GM12878 (cell line): ENCODE measurements at regions not wholly inside any gene's neighbourhood (a gene's known extent, or its start where the extent isn't known, plus 50 kb on each side); places are given as distances from the start of the nearest gene placed in this dataset.

Experiments used
- ATAC-seq: fragments of 200-7000 bp; cut with Tn5 transposase; 3 replicates; pipeline ENCODE4 v1.9.1; 2020; ENCODE audit warnings: mild to moderate bottlenecking, moderate library complexity
- BruUV-seq: library from RNA; stranded (reverse); fragments of 400-500 nt; replicated peaks from 2 replicates; lab custom pipeline; 2021; lab: Mats Ljungman, UMichigan
- CTCF ChIA-PET: fragments of 300-600 bp; sonication (Branson Sonifier 250); formaldehyde crosslinking; extraction: SDS; loops from one replicate; lab custom pipeline; 2021; ENCODE audit warnings: inconsistent platforms; lab: Yijun Ruan, JAX
- POLR2A ChIA-PET: fragments of 350-600 bp; formaldehyde crosslinking; extraction: SDS; loops from one replicate; lab custom pipeline; 2021; ENCODE audit warnings: inconsistent platforms; lab: Charles Lee
- RAD21 ChIA-PET: fragments of 300-600 bp; sonication (Branson Sonifier 250); formaldehyde crosslinking; loops from one replicate; lab custom pipeline; 2023; ENCODE audit warnings: antibody characterized with exemption; ENCODE audit not compliant: unreplicated experiment; lab: Charles Lee
- SMC1A ChIA-PET: fragments of 300-600 bp; sonication (Branson Sonifier 250); formaldehyde crosslinking; loops from one replicate; lab custom pipeline; 2023; ENCODE audit not compliant: unreplicated experiment, uncharacterized antibody; lab: Charles Lee
- DNase-seq: peaks from one replicate; pipeline ENCODE4 v3.0.0-alpha.2; 2011; ENCODE audit warnings: low read depth, low spot score
- FAIRE-seq: peaks from 3 replicates; lab custom pipeline; 2011; peaks lifted over from hg19 to GRCh38; lab: Jason Lieb, UNC
- H2AFZ ChIP-seq: 2 replicates; pipeline ENCODE4 v1.6.0; 2011; ENCODE audit warnings: low read depth, low read length, control low read depth; ENCODE audit not compliant: control insufficient read depth
- H3K27ac ChIP-seq: 2 replicates; pipeline ENCODE4 v1.5.1; 2011; ENCODE audit warnings: control low read depth; ENCODE audit not compliant: control insufficient read depth, insufficient read depth
- H3K27me3 ChIP-seq, 2 experiments: replicated peaks in 1 of 2; 2 replicates each; pipeline versions ENCODE4 v1.6.0 to v1.6.1; 2011; ENCODE audit warnings: low read length in 1 of 2; ENCODE audit not compliant: control insufficient read depth in 2 of 2, insufficient read depth in 2 of 2
- H3K36me3 ChIP-seq, 2 experiments: 2 replicates each; pipeline ENCODE4 v1.5.1; 2011; ENCODE audit warnings: low read length in 1 of 2; ENCODE audit not compliant: control insufficient read depth in 2 of 2, insufficient read depth in 2 of 2
- H3K4me1 ChIP-seq: 2 replicates; pipeline ENCODE4 v1.6.1; 2011; ENCODE audit warnings: mild to moderate bottlenecking, low read length, moderate library complexity, mixed read lengths; ENCODE audit not compliant: control insufficient read depth, insufficient read depth
- H3K4me2 ChIP-seq: 2 replicates; pipeline ENCODE4 v1.6.0; 2011; ENCODE audit warnings: control low read depth; ENCODE audit not compliant: control insufficient read depth, insufficient read depth
- H3K4me3 ChIP-seq: fragments of 200-600 bp; sonication (generic); 2 replicates; pipeline ENCODE4 v1.5.1; 2016
- H3K79me2 ChIP-seq: 2 replicates; pipeline ENCODE4 v1.6.0; 2011; ENCODE audit warnings: low read length; ENCODE audit not compliant: control insufficient read depth, insufficient read depth
- H3K9ac ChIP-seq: 2 replicates; pipeline ENCODE4 v1.8.0; 2011; ENCODE audit warnings: low read length, control low read depth, mixed read lengths; ENCODE audit not compliant: control insufficient read depth, insufficient read depth
- H3K9me3 ChIP-seq: replicated peaks from 3 replicates; pipeline ENCODE4 v1.5.1; 2011; ENCODE audit warnings: mild to moderate bottlenecking, low read length; ENCODE audit not compliant: control insufficient read depth, insufficient read depth
- H4K20me1 ChIP-seq: 2 replicates; pipeline ENCODE4 v1.6.0; 2011; ENCODE audit not compliant: control insufficient read depth, insufficient read depth
- ATF7 ChIP-seq: fragments of 450-650 bp; IDR thresholded peaks from 2 replicates; pipeline ENCODE4 v1.6.1; 2016; ENCODE audit warnings: low read depth, mild to moderate bottlenecking
- BACH1 ChIP-seq: fragments of 450-650 bp; IDR thresholded peaks from 2 replicates; pipeline ENCODE4 v1.6.1; 2017; ENCODE audit warnings: mild to moderate bottlenecking, borderline replicate concordance
- BCL11A ChIP-seq: IDR thresholded peaks from 2 replicates; pipeline ENCODE4 v1.6.1; 2011; ENCODE audit warnings: low read depth, low read length
- BRCA1 ChIP-seq: IDR thresholded peaks from 2 replicates; pipeline ENCODE4 v1.6.1; 2011; ENCODE audit warnings: low read depth, low read length, improper control_type of control experiment
- CREB1 ChIP-seq: IDR thresholded peaks from 2 replicates; pipeline ENCODE4 v1.6.1; 2012; ENCODE audit warnings: low read depth, mild to moderate bottlenecking, inconsistent platforms
- EED ChIP-seq: sonication (generic); IDR thresholded peaks from 2 replicates; pipeline ENCODE4 v1.6.1; 2016; ENCODE audit warnings: antibody characterized with exemption, low read depth
- FOXM1 ChIP-seq: IDR thresholded peaks from 2 replicates; pipeline ENCODE4 v1.6.1; 2012; ENCODE audit warnings: low read depth, mild to moderate bottlenecking, inconsistent platforms, low read length, moderate library complexity
- MTA2 ChIP-seq: fragments of 450-650 bp; IDR thresholded peaks from 2 replicates; pipeline ENCODE4 v1.6.1; 2016; ENCODE audit warnings: low read depth, mild to moderate bottlenecking, moderate library complexity
- NR2C1 ChIP-seq: fragments of 450-650 bp; IDR thresholded peaks from 2 replicates; pipeline ENCODE4 v1.6.1; 2017; ENCODE audit warnings: antibody characterized with exemption, mild to moderate bottlenecking, moderate library complexity
- NR2C2 ChIP-seq: IDR thresholded peaks from 2 replicates; pipeline ENCODE4 v1.6.1; 2011; ENCODE audit warnings: borderline replicate concordance, low read depth; ENCODE audit not compliant: control insufficient read depth, insufficient read length
- POU2F2 ChIP-seq: IDR thresholded peaks from 3 replicates; pipeline ENCODE4 v1.6.1; 2011; ENCODE audit warnings: low read depth, mild to moderate bottlenecking, low read length, borderline replicate concordance
- RFX5 ChIP-seq: IDR thresholded peaks from 2 replicates; pipeline ENCODE4 v1.6.1; 2011; ENCODE audit warnings: low read depth, low read length, improper control_type of control experiment
- TARDBP ChIP-seq: IDR thresholded peaks from 2 replicates; pipeline ENCODE4 v1.6.1; 2016; ENCODE audit warnings: borderline replicate concordance
- TCF3 ChIP-seq: IDR thresholded peaks from 2 replicates; pipeline ENCODE4 v1.6.1; 2012; ENCODE audit warnings: low read depth, mild to moderate bottlenecking, low read length, borderline replicate concordance; ENCODE audit not compliant: insufficient read depth
- WGBS: methylation state at CpG from one replicate; pipeline ENCODE4 v1.1.6; 2016; ENCODE audit warnings: low lambda C conversion rate; ENCODE audit not compliant: insufficient replicate concordance, insufficient coverage; ENCODE audit errors: missing lambda C conversion rate; 5-methylcytosine and 5-hydroxymethylcytosine counted together
- in situ Hi-C: fragments of 300-500 bp; cut with MboI; formaldehyde crosslinking; loops from 9 replicates; pipeline ENCODE4 v1.14.3; 2018; ENCODE audit warnings: mixed read lengths
- intact Hi-C: fragments of 100-400 bp; cut with micrococcal nuclease; formaldehyde crosslinking; loops from one replicate; pipeline ENCODE4 v1.14.2; 2022; ENCODE audit not compliant: unreplicated experiment
- TF ChIP-seq, protein P1 (sequence below): fragments of 450-650 bp; IDR thresholded peaks from 2 replicates; pipeline ENCODE4 v1.6.1; 2017; ENCODE audit warnings: mild to moderate bottlenecking, moderate library complexity
- TF ChIP-seq, protein P2 (sequence below): fragments of 450-650 bp; IDR thresholded peaks from 2 replicates; pipeline ENCODE4 v1.6.1; 2018; ENCODE audit warnings: borderline replicate concordance, mild to moderate bottlenecking; ENCODE audit not compliant: partially characterized antibody

DNA sequence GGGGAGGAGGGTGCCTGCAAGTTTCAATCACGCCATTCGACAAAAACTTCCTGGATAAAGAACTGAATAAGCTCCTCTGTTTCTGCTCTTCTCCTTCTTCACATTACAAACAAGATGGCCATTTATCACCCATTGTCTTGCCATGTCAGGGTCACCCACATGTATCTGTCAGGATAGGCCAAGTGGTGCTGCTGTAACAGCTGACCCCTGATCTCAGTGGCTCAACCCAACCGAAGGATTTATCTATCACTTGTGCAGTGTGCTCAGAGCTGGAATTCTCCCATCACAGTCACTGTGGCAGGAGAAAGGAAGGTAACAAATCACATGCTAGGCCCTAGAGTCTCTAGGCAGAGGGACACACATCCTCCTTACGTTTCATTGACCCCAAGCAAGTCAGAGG lies 210.0 kb upstream of the CDH5 start (continued):
- TF ChIP-seq, protein P1, sequence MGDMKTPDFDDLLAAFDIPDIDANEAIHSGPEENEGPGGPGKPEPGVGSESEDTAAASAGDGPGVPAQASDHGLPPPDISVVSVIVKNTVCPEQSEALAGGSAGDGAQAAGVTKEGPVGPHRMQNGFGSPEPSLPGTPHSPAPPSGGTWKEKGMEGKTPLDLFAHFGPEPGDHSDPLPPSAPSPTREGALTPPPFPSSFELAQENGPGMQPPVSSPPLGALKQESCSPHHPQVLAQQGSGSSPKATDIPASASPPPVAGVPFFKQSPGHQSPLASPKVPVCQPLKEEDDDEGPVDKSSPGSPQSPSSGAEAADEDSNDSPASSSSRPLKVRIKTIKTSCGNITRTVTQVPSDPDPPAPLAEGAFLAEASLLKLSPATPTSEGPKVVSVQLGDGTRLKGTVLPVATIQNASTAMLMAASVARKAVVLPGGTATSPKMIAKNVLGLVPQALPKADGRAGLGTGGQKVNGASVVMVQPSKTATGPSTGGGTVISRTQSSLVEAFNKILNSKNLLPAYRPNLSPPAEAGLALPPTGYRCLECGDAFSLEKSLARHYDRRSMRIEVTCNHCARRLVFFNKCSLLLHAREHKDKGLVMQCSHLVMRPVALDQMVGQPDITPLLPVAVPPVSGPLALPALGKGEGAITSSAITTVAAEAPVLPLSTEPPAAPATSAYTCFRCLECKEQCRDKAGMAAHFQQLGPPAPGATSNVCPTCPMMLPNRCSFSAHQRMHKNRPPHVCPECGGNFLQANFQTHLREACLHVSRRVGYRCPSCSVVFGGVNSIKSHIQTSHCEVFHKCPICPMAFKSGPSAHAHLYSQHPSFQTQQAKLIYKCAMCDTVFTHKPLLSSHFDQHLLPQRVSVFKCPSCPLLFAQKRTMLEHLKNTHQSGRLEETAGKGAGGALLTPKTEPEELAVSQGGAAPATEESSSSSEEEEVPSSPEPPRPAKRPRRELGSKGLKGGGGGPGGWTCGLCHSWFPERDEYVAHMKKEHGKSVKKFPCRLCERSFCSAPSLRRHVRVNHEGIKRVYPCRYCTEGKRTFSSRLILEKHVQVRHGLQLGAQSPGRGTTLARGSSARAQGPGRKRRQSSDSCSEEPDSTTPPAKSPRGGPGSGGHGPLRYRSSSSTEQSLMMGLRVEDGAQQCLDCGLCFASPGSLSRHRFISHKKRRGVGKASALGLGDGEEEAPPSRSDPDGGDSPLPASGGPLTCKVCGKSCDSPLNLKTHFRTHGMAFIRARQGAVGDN = no peak
- TF ChIP-seq CREB1 (no peak), FOXM1 (no peak), BRCA1 (no peak), ATF7 (no peak)
- TF ChIP-seq, all 136 proteins: peak for 0

- H3K4me2 ChIP-seq = no peak overlapping the region
- SMC1A ChIA-PET = no interaction called here
- no peak; the same call in 2 of the 3 replicates for ATAC-seq
- H2AFZ ChIP-seq = no peak overlapping the region
- CTCF ChIA-PET = no interaction called here
- POLR2A ChIA-PET = no interaction called here
- intact Hi-C loops (no loop called here), in situ Hi-C loops (no loop called here)
- no peaks in the 10 kb centered on the region; a peak in 1 of 4 replicates for H3K27me3 ChIP-seq
- no peaks in the 10 kb centered on the region; the same call in 2 of the 3 replicates for H3K9me3 ChIP-seq
- H3K4me1 ChIP-seq = no peaks in the 10 kb centered on the region
- no peak overlapping the region for H3K27ac ChIP-seq
- RAD21 ChIA-PET = no interaction called here
- DNase-seq = peak; percentile 9
- H3K9ac ChIP-seq = no peak overlapping the region
- no peaks in the 10 kb centered on the region for H3K79me2 ChIP-seq
- no TSS peak for BruUV-seq
- 3% methylated on average over 4 of the region's 4 CpGs for WGBS
- H3K36me3 ChIP-seq = no peaks in the 10 kb centered on the region
- no peaks in the 10 kb centered on the region for H4K20me1 ChIP-seq
- no peak overlapping the region for H3K4me3 ChIP-seq
- no peak for FAIRE-seq
- no peak for TF ChIP-seq RFX5
- TF ChIP-seq TARDBP = no peak
- TF ChIP-seq BCL11A = no peak
- TF ChIP-seq EED = peak; percentile 48; the same call in 1 of the 2 replicates
- TF ChIP-seq NR2C1 = no peak
- TF ChIP-seq TCF3 = no peak
- TF ChIP-seq, protein P2, sequence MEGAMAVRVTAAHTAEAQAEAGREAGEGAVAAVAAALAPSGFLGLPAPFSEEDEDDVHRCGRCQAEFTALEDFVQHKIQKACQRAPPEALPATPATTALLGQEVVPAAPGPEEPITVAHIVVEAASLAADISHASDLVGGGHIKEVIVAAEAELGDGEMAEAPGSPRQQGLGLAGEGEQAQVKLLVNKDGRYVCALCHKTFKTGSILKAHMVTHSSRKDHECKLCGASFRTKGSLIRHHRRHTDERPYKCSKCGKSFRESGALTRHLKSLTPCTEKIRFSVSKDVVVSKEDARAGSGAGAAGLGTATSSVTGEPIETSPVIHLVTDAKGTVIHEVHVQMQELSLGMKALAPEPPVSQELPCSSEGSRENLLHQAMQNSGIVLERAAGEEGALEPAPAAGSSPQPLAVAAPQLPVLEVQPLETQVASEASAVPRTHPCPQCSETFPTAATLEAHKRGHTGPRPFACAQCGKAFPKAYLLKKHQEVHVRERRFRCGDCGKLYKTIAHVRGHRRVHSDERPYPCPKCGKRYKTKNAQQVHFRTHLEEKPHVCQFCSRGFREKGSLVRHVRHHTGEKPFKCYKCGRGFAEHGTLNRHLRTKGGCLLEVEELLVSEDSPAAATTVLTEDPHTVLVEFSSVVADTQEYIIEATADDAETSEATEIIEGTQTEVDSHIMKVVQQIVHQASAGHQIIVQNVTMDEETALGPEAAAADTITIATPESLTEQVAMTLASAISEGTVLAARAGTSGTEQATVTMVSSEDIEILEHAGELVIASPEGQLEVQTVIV = no peak
- no peak for TF ChIP-seq BACH1
- no peak for TF ChIP-seq MTA2
- TF ChIP-seq NR2C2 = no peak
- TF ChIP-seq POU2F2 = no peak
These were observed 210.6 kb upstream of the CDH5 start for GRCh38 chr16:66155933-66156332.
